ENCODE measurements at regions not wholly inside any gene's neighbourhood (a gene's known extent, or its start where the extent isn't known, plus 50 kb on each side); places are given as distances from the start of the nearest gene placed in this dataset.

GRCh38 chr6:74966712-74967111 lies 239.1 kb downstream of the COL12A1 start:
- in situ Hi-C loops (cut with HindIII; ENCODE audit: low pct_unique_long_range_greater_than_20kb, low sequenced_read_pairs): no loop called here
- no peak for DNase-seq (ENCODE audit: low read depth)

- in situ Hi-C loops (cut with HindIII; ENCODE audit: low pct_unique_long_range_greater_than_20kb, low sequenced_read_pairs): no loop called here
- peak; percentile 5 for DNase-seq (ENCODE audit: low read depth)
These were observed 240.9 kb downstream of the COL12A1 start for GRCh38 chr6:74964871-74965441.

GRCh38 chr6:74956559-74957428 lies 249.1 kb downstream of the COL12A1 start:
- no peak for DNase-seq (ENCODE audit: low read depth)
- in situ Hi-C loops (cut with HindIII; ENCODE audit: low pct_unique_long_range_greater_than_20kb, low sequenced_read_pairs): no loop called here

GRCh38 chr6:74953708-74954107 lies 252.1 kb downstream of the COL12A1 start:
- no peak for DNase-seq (ENCODE audit: low read depth)
- in situ Hi-C loops (cut with HindIII; ENCODE audit: low pct_unique_long_range_greater_than_20kb, low sequenced_read_pairs): no loop called here

- no peak for DNase-seq (ENCODE audit: low read depth)
- in situ Hi-C loops (cut with HindIII; ENCODE audit: low pct_unique_long_range_greater_than_20kb, low sequenced_read_pairs): no loop called here
These were observed 258.9 kb downstream of the COL12A1 start for GRCh38 chr6:74946961-74947360.

- DNase-seq (ENCODE audit: low read depth): no peak
These were observed 263.7 kb downstream of the COL12A1 start for GRCh38 chr6:74942130-74942529.

GRCh38 chr6:74941424-74941823 lies 264.4 kb downstream of the COL12A1 start:
- in situ Hi-C loops (cut with HindIII; ENCODE audit: low pct_unique_long_range_greater_than_20kb, low sequenced_read_pairs): no loop called here
- DNase-seq (ENCODE audit: low read depth): no peak

More at GRCh38 chr6:74942130-74942529, 263.7 kb downstream of the COL12A1 start:
- in situ Hi-C loops (cut with HindIII; ENCODE audit: low pct_unique_long_range_greater_than_20kb, low sequenced_read_pairs): no loop called here

GRCh38 chr6:74939721-74940620 lies 265.9 kb downstream of the COL12A1 start:
- DNase-seq (ENCODE audit: low read depth): no peak
- in situ Hi-C loops (cut with HindIII; ENCODE audit: low pct_unique_long_range_greater_than_20kb, low sequenced_read_pairs): no loop called here

- peak; percentile 2 for DNase-seq (ENCODE audit: low read depth)
- in situ Hi-C loops (cut with HindIII; ENCODE audit: low pct_unique_long_range_greater_than_20kb, low sequenced_read_pairs): no loop called here
These were observed 266.6 kb downstream of the COL12A1 start for GRCh38 chr6:74939151-74939708.

GRCh38 chr6:74937936-74938335 lies 267.9 kb downstream of the COL12A1 start:
- DNase-seq (ENCODE audit: low read depth): peak; percentile 6
- in situ Hi-C loops (cut with HindIII; ENCODE audit: low pct_unique_long_range_greater_than_20kb, low sequenced_read_pairs): no loop called here

GRCh38 chr6:74936886-74937285 lies 269.0 kb downstream of the COL12A1 start:
- no peak for DNase-seq (ENCODE audit: low read depth)
- in situ Hi-C loops (cut with HindIII; ENCODE audit: low pct_unique_long_range_greater_than_20kb, low sequenced_read_pairs): no loop called here

- DNase-seq (ENCODE audit: low read depth): no peak
These were observed 273.5 kb downstream of the COL12A1 start for GRCh38 chr6:74932232-74932888.

GRCh38 chr6:74931558-74931957 lies 274.3 kb downstream of the COL12A1 start:
- in situ Hi-C loops (cut with HindIII; ENCODE audit: low pct_unique_long_range_greater_than_20kb, low sequenced_read_pairs): no loop called here
- DNase-seq (ENCODE audit: low read depth): no peak

More at GRCh38 chr6:74932232-74932888, 273.5 kb downstream of the COL12A1 start:
- in situ Hi-C loops (cut with HindIII; ENCODE audit: low pct_unique_long_range_greater_than_20kb, low sequenced_read_pairs): no loop called here

- in situ Hi-C loops (cut with HindIII; ENCODE audit: low pct_unique_long_range_greater_than_20kb, low sequenced_read_pairs): no loop called here
- DNase-seq (ENCODE audit: low read depth): no peak
These were observed 277.6 kb downstream of the COL12A1 start for GRCh38 chr6:74928203-74928602.

- DNase-seq (ENCODE audit: low read depth): no peak
- in situ Hi-C loops (cut with HindIII; ENCODE audit: low pct_unique_long_range_greater_than_20kb, low sequenced_read_pairs): no loop called here
These were observed 278.6 kb downstream of the COL12A1 start for GRCh38 chr6:74927299-74927698.

- in situ Hi-C loops (cut with HindIII; ENCODE audit: low pct_unique_long_range_greater_than_20kb, low sequenced_read_pairs): no loop called here
- no peak for DNase-seq (ENCODE audit: low read depth)
These were observed 280.2 kb downstream of the COL12A1 start for GRCh38 chr6:74925683-74926082.

GRCh38 chr6:74914888-74915287 lies 291.0 kb downstream of the COL12A1 start:
- in situ Hi-C loops (cut with HindIII; ENCODE audit: low pct_unique_long_range_greater_than_20kb, low sequenced_read_pairs): no loop called here
- DNase-seq (ENCODE audit: low read depth): no peak

GRCh38 chr6:74912234-74912633 lies 293.6 kb downstream of the COL12A1 start:
- in situ Hi-C loops (cut with HindIII; ENCODE audit: low pct_unique_long_range_greater_than_20kb, low sequenced_read_pairs): no loop called here
- no peak for DNase-seq (ENCODE audit: low read depth)
